ENCODE measurements at regions not wholly inside any gene's neighbourhood (a gene's known extent, or its start where the extent isn't known, plus 50 kb on each side); places are given as distances from the start of the nearest gene placed in this dataset.

DNA sequence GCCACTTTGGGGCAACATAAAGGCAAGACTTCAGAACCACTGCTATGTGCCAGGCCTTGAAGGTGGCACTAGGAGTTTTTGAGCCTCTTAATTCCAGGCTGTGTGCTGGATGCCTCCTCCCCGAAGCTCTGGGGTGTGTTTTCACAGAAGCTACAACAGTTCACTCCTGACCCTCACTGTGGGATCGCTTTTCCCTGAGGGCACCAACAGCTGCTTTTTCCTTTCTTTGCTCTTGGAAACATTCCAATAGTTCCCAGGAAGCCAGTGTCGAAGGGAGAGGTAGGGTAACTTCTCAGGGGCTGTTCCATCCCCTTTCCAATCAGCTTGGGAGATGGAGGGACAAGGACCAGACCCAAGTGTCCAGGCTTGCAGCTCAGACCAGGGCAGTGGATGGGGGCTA is 153.4 kb downstream of the C1orf94 start:
- DNase-seq (ENCODE audit: low read depth): no peak

- no peak for DNase-seq (ENCODE audit: low read depth)
These were observed 154.6 kb downstream of the C1orf94 start for GRCh38 chr1:34331020-34331926.

DNA sequence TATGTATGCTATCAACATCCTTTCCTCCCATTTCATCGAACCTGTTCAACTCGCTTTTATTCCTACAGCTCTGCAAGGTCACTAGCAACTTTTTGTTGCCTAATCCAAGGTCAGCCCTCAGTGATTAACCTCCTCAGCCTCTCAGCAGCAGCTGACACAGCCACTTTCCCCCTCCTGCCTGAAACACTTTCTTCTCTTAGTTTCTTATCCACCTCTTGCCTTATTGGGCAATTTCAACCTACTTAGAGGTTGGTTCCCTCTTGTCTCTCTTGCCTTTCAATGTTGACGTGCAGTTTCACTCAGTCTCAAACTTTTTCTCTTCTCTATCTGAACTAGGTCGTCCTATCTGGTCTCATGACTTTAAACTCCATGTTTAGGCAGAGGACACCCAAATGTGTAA is 156.3 kb downstream of the C1orf94 start:
- no peak for DNase-seq (ENCODE audit: low read depth)

GRCh38 chr1:34338871-34339270 is 162.2 kb downstream of the C1orf94 start:
- no peak for DNase-seq (ENCODE audit: low read depth)

- DNase-seq (ENCODE audit: low read depth): no peak
These were observed 165.2 kb downstream of the C1orf94 start for GRCh38 chr1:34341896-34342295.

GRCh38 chr1:34342334-34342733 is 165.6 kb downstream of the C1orf94 start:
- DNase-seq (ENCODE audit: low read depth): no peak

DNA sequence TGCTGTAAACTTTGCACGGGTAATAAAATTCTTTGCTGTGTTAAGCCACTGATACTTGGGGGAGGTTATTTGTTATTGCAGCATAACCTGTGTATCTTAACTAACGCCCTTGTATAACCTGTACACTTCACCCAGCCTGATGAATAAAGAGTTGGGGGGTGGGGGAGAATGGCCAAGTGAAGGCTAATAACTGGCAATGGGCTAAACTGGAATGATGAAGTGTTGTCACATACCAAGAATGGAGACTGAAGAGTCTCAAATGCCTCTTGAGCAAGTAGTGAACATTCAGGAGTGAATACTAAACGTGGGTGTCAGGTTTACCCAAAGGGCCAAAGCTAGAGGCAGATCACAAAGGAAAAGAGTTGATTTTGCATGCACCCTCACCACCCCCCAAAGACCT is 169.4 kb downstream of the C1orf94 start:
- DNase-seq (ENCODE audit: low read depth): no peak

DNA sequence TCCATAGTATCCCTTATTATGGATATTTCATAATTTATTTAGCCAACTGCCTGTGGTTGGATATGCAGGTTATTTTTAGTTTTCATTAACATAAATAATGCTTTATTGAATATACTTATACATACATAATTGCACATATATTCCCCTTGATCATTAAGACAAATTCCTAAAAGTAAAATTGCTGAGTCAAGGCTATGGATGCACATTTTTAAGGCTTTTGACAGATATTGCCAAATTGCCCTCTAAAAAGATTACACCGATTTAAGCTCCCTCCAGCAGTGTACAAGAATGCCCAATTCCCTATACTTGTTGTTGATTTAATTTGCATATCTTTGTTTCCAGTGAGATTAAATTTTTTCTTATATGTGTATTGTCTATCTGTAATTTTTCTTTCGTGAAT is 176.7 kb downstream of the C1orf94 start:
- no peak for DNase-seq (ENCODE audit: low read depth)

GRCh38 chr1:34354367-34354766 is 177.7 kb downstream of the C1orf94 start:
- no peak for DNase-seq (ENCODE audit: low read depth)

GRCh38 chr1:34356853-34357252 is 180.1 kb downstream of the C1orf94 start:
- DNase-seq (ENCODE audit: low read depth): no peak

DNA sequence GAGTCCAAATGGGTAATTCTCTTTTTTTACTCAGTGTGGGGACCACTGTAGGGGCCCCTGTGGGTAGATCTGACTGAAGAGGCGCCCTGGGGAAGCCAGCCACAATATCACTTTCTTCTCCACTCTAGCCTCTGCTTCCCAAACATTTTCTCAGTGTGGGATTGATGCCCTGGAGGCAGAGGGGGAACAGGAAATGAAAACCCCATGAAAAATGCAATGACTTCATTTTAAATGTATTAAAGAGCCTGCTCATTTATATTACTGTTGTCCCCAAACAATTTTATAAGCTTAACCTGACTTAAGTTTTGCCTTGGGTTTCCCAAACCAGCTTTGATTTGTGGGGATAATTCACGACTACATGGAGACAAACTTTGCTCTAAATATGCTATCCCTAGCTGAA is 181.9 kb downstream of the C1orf94 start:
- no peak for DNase-seq (ENCODE audit: low read depth)

- DNase-seq (ENCODE audit: low read depth): no peak
These were observed 182.7 kb downstream of the C1orf94 start for GRCh38 chr1:34359411-34359810.

GRCh38 chr1:34360574-34360973 is 183.9 kb downstream of the C1orf94 start:
- no peak for DNase-seq (ENCODE audit: low read depth)

DNA sequence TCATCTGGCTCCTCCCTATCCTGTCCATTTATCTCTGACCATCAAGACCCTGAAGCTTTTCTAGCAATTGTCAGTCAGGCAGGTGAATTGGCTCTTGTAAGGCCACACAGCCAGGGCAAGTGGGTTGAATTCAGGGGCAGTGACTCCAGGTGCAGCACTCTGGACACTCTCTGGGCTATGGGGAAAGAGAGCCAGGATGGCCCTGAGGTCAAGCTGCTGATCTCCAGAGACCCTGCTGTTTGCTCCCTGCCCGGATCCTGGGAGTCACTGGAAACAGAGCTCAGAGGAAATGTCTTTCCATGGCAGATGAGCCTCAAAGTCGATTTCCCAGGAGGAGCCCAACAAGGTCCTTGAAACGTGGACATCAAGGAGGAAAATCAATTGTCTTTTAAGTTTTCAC is 184.4 kb downstream of the C1orf94 start:
- DNase-seq (ENCODE audit: low read depth): no peak

GRCh38 chr1:34361781-34362357 is 185.2 kb downstream of the C1orf94 start:
- no peak for DNase-seq (ENCODE audit: low read depth)

DNA sequence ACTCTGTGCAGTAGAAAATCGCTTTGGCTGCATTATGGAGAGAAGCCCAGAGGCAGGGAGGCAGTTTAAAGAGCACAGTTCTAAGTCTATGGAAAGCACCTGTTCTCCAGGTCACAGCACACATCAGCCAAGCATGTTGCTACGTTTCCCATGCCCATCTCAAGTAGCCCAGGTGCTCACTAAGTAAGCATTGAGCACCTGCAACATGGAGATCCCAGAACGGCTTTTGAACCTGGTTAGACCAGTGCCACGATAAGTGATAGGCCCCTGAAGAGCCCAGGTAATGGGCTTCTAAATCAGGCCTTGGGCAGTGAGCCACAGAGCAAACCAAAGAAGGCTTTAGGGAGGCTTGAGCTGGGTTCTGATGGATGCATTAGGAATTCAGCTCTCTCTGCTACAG is 186.2 kb downstream of the C1orf94 start:
- DNase-seq (ENCODE audit: low read depth): no peak

- DNase-seq (ENCODE audit: low read depth): no peak
These were observed 186.7 kb downstream of the C1orf94 start for GRCh38 chr1:34363447-34363846.

- DNase-seq (ENCODE audit: low read depth): no peak
These were observed 187.2 kb downstream of the C1orf94 start for GRCh38 chr1:34363915-34364314.

- no peak for DNase-seq (ENCODE audit: low read depth)
These were observed 187.7 kb downstream of the C1orf94 start for GRCh38 chr1:34364376-34364775.

DNA sequence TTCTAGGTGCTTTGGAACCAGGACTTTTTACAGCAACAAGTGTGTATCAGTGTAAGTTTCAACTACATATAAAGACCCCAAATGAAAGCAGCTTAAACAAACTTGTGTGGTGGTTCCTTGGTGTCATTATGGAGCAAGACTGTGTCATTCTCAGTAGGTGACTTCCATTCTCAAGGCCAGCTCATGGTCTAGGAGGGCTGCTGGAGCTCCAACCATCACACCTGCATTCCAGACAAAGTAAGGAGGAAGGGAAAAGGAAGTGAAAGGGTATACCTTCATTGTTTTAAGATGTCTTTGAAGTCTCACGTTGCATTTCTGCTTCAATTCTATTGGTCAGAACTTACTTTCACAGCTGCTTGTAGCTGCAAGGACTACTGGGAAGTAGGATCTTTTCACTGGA is 188.6 kb downstream of the C1orf94 start:
- DNase-seq (ENCODE audit: low read depth): no peak

GRCh38 chr1:34366875-34367624 is 190.3 kb downstream of the C1orf94 start:
- DNase-seq (ENCODE audit: low read depth): no peak

DNA sequence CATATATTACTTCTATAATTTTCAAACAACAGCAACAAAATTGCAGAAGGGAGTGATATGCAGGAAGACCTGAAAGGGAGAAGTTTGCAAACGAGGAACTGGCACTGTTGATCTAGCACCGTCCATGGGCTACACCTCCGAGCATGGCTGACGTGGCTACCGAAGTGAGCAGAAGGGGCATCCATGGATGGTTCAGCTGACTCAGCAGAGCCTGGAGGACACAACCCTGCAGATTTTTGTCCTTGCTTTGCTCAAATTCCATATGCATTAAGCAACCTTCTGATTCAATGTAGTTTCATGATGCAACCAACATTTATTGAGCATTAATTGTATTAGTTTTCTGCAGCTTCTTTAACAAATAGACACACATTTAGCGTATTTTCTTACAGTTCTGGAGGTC is 191.2 kb downstream of the C1orf94 start:
- DNase-seq (ENCODE audit: low read depth): no peak

Measured in GM04503 (cell line).